Activated CD4-positive, alpha-beta memory T cell treated with anti-CD3 and anti-CD28 coated beads, Interleukin-2, amount 10 ng/mL, durations not matched to agents 7 days and 5 days (primary cell): ENCODE measurements at regions not wholly inside any gene's neighbourhood (a gene's known extent, or its start where the extent isn't known, plus 50 kb on each side); places are given as distances from the start of the nearest gene placed in this dataset.

Experiments
- CTCF ChIA-PET: fragments of 350-600 bp; sonication (Branson Sonifier 250); formaldehyde crosslinking; loops from one replicate; lab custom pipeline; 2021; ENCODE audit warnings: antibody characterized with exemption, inconsistent platforms; lab: Charles Lee
- POLR2A ChIA-PET: fragments of 350-600 bp; sonication (Branson Sonifier 250); formaldehyde crosslinking; loops from one replicate; lab custom pipeline; 2021; ENCODE audit warnings: antibody characterized with exemption; lab: Charles Lee
- DNase-seq: peaks from one replicate; pipeline ENCODE4 v3.0.0-alpha.2; 2020
- H3K27ac Mint-ChIP-seq: one replicate; pipeline ENCODE4 v1.8.0; 2021; ENCODE audit warnings: mild to moderate bottlenecking, mixed read lengths
- H3K27me3 Mint-ChIP-seq: one replicate; pipeline ENCODE4 v1.8.0; 2021; ENCODE audit warnings: mixed read lengths
- H3K36me3 Mint-ChIP-seq: one replicate; pipeline ENCODE4 v1.8.0; 2021; ENCODE audit warnings: low read depth, mixed read lengths
- H3K4me1 Mint-ChIP-seq: one replicate; pipeline ENCODE4 v1.8.0; 2021; ENCODE audit warnings: mixed read lengths
- H3K4me3 Mint-ChIP-seq: one replicate; pipeline ENCODE4 v1.8.0; 2021; ENCODE audit warnings: mild to moderate bottlenecking, mixed read lengths
- H3K9me3 Mint-ChIP-seq: one replicate; pipeline ENCODE4 v1.8.0; 2021; ENCODE audit warnings: mixed read lengths

- CTCF ChIA-PET, result no interaction called here
Measured at GRCh38 chr12:23029185-23029584, 404.2 kb downstream of the ETNK1 start.

GRCh38 chr12:23039834-23040233 is 414.9 kb downstream of the ETNK1 start:
- ChIA-PET POLR2A (no interaction called here), CTCF (no interaction called here)
- no peak for DNase-seq
- Mint-ChIP-seq H3K27me3 (no peaks in the 10 kb centered on the region), H3K36me3 (no peaks in the 10 kb centered on the region), H3K4me3 (no peak overlapping the region), H3K27ac (no peak overlapping the region), H3K9me3 (no peaks in the 10 kb centered on the region), H3K4me1 (no peaks in the 10 kb centered on the region)

More at GRCh38 chr12:23029185-23029584, 404.2 kb downstream of the ETNK1 start:
- no peaks in the 10 kb centered on the region for H3K4me1 Mint-ChIP-seq
- no peak overlapping the region for H3K27ac Mint-ChIP-seq
- H3K9me3 Mint-ChIP-seq, result no peaks in the 10 kb centered on the region
- DNase-seq, result no peak
- H3K36me3 Mint-ChIP-seq, result no peaks in the 10 kb centered on the region
- no peaks in the 10 kb centered on the region for H3K27me3 Mint-ChIP-seq
- POLR2A ChIA-PET, result no interaction called here
- no peak overlapping the region for H3K4me3 Mint-ChIP-seq

GRCh38 chr12:23041774-23042173 is 416.8 kb downstream of the ETNK1 start:
- no peaks in the 10 kb centered on the region for H3K4me1 Mint-ChIP-seq
- CTCF ChIA-PET, result interaction anchor here (0.6 to 1.2 kb wide), 2 partner anchors 9 to 185 kb away, joined by 3 to 6 read pairs; no protein-coding TSS in a partner anchor
- no peaks in the 10 kb centered on the region for H3K36me3 Mint-ChIP-seq

GRCh38 chr12:23043646-23044045 is 418.7 kb downstream of the ETNK1 start:
- ChIA-PET POLR2A (no interaction called here), CTCF (no interaction called here)
- no peak for DNase-seq
- H3K4me3 Mint-ChIP-seq, result no peak overlapping the region
- no peaks in the 10 kb centered on the region for H3K4me1 Mint-ChIP-seq
- H3K27ac Mint-ChIP-seq, result no peak overlapping the region
- no peaks in the 10 kb centered on the region for H3K36me3 Mint-ChIP-seq
- H3K9me3 Mint-ChIP-seq, result no peaks in the 10 kb centered on the region
- H3K27me3 Mint-ChIP-seq, result no peaks in the 10 kb centered on the region

More at GRCh38 chr12:23041774-23042173, 416.8 kb downstream of the ETNK1 start:
- Mint-ChIP-seq H3K4me3 (no peak overlapping the region), H3K27me3 (no peaks in the 10 kb centered on the region), H3K9me3 (no peaks in the 10 kb centered on the region), H3K27ac (no peak overlapping the region)
- DNase-seq, result no peak
- POLR2A ChIA-PET, result no interaction called here

- Mint-ChIP-seq H3K4me1 (peaks cover 4% of the 10 kb centered on the region), H3K27ac (no peak overlapping the region), H3K4me3 (no peak overlapping the region), H3K27me3 (no peaks in the 10 kb centered on the region), H3K36me3 (no peaks in the 10 kb centered on the region), H3K9me3 (no peaks in the 10 kb centered on the region)
- CTCF ChIA-PET, result interaction anchor here (0.7 kb wide), 1 partner anchor 1352 kb away, joined by 3 read pairs; no protein-coding TSS in a partner anchor
- POLR2A ChIA-PET, result no interaction called here
- DNase-seq, result no peak
Measured at GRCh38 chr12:23049180-23049579, 424.2 kb downstream of the ETNK1 start.

- Mint-ChIP-seq H3K36me3 (no peaks in the 10 kb centered on the region), H3K4me1 (no peaks in the 10 kb centered on the region), H3K27me3 (no peaks in the 10 kb centered on the region), H3K4me3 (no peak overlapping the region), H3K9me3 (no peaks in the 10 kb centered on the region), H3K27ac (no peak overlapping the region)
- ChIA-PET POLR2A (no interaction called here), CTCF (interaction anchor here (1.0 kb wide), 1 partner anchor 370 kb away, joined by 3 read pairs; no protein-coding TSS in a partner anchor)
- peak; percentile 16 for DNase-seq
Measured at GRCh38 chr12:23055004-23055403, 430.0 kb downstream of the ETNK1 start.

GRCh38 chr12:23057571-23057970 is 432.6 kb downstream of the ETNK1 start:
- Mint-ChIP-seq H3K4me3 (no peak overlapping the region), H3K4me1 (no peaks in the 10 kb centered on the region), H3K9me3 (no peaks in the 10 kb centered on the region), H3K36me3 (no peaks in the 10 kb centered on the region), H3K27ac (no peak overlapping the region), H3K27me3 (no peaks in the 10 kb centered on the region)
- no peak for DNase-seq
- ChIA-PET CTCF (no interaction called here), POLR2A (no interaction called here)

GRCh38 chr12:23060161-23060560 is 435.2 kb downstream of the ETNK1 start:
- H3K4me1 Mint-ChIP-seq, result no peaks in the 10 kb centered on the region
- H3K4me3 Mint-ChIP-seq, result no peak overlapping the region
- no peak for DNase-seq
- H3K36me3 Mint-ChIP-seq, result no peaks in the 10 kb centered on the region
- H3K27ac Mint-ChIP-seq, result no peak overlapping the region
- H3K9me3 Mint-ChIP-seq, result no peaks in the 10 kb centered on the region
- no peaks in the 10 kb centered on the region for H3K27me3 Mint-ChIP-seq
- ChIA-PET CTCF (no interaction called here), POLR2A (no interaction called here)

- ChIA-PET POLR2A (no interaction called here), CTCF (no interaction called here)
- no peaks in the 10 kb centered on the region for H3K27me3 Mint-ChIP-seq
- no peak for DNase-seq
- no peak overlapping the region for H3K4me3 Mint-ChIP-seq
- H3K27ac Mint-ChIP-seq, result no peak overlapping the region
- no peaks in the 10 kb centered on the region for H3K9me3 Mint-ChIP-seq
- no peaks in the 10 kb centered on the region for H3K36me3 Mint-ChIP-seq
- H3K4me1 Mint-ChIP-seq, result no peaks in the 10 kb centered on the region
Measured at GRCh38 chr12:23063206-23063605, 438.2 kb downstream of the ETNK1 start.

- Mint-ChIP-seq H3K4me1 (no peaks in the 10 kb centered on the region), H3K9me3 (no peaks in the 10 kb centered on the region), H3K27me3 (no peaks in the 10 kb centered on the region), H3K4me3 (no peak overlapping the region), H3K27ac (no peak overlapping the region), H3K36me3 (no peaks in the 10 kb centered on the region)
- DNase-seq, result no peak
- ChIA-PET POLR2A (no interaction called here), CTCF (no interaction called here)
Measured at GRCh38 chr12:23066095-23066494, 441.1 kb downstream of the ETNK1 start.

GRCh38 chr12:23083267-23083666 is 458.3 kb downstream of the ETNK1 start:
- no peak for DNase-seq
- ChIA-PET POLR2A (no interaction called here), CTCF (no interaction called here)
- no peaks in the 10 kb centered on the region for H3K36me3 Mint-ChIP-seq
- no peaks in the 10 kb centered on the region for H3K4me1 Mint-ChIP-seq
- H3K9me3 Mint-ChIP-seq, result no peaks in the 10 kb centered on the region
- H3K27me3 Mint-ChIP-seq, result no peaks in the 10 kb centered on the region
- H3K4me3 Mint-ChIP-seq, result no peak overlapping the region
- H3K27ac Mint-ChIP-seq, result no peak overlapping the region

- ChIA-PET POLR2A (no interaction called here), CTCF (no interaction called here)
- Mint-ChIP-seq H3K4me3 (no peak overlapping the region), H3K27me3 (no peaks in the 10 kb centered on the region), H3K9me3 (no peaks in the 10 kb centered on the region), H3K36me3 (no peaks in the 10 kb centered on the region), H3K27ac (no peak overlapping the region), H3K4me1 (no peaks in the 10 kb centered on the region)
- DNase-seq, result no peak
Measured at GRCh38 chr12:23084236-23084995, 459.4 kb downstream of the ETNK1 start.

GRCh38 chr12:23088594-23088993 is 463.6 kb downstream of the ETNK1 start:
- Mint-ChIP-seq H3K4me3 (no peak overlapping the region), H3K36me3 (no peaks in the 10 kb centered on the region), H3K27me3 (no peaks in the 10 kb centered on the region), H3K4me1 (no peaks in the 10 kb centered on the region), H3K27ac (no peak overlapping the region), H3K9me3 (no peaks in the 10 kb centered on the region)
- ChIA-PET POLR2A (no interaction called here), CTCF (no interaction called here)
- DNase-seq, result no peak

GRCh38 chr12:23093488-23093887 is 468.5 kb downstream of the ETNK1 start:
- ChIA-PET POLR2A (no interaction called here), CTCF (no interaction called here)
- DNase-seq, result no peak
- no peaks in the 10 kb centered on the region for H3K9me3 Mint-ChIP-seq
- H3K4me1 Mint-ChIP-seq, result no peaks in the 10 kb centered on the region
- no peaks in the 10 kb centered on the region for H3K27me3 Mint-ChIP-seq
- H3K36me3 Mint-ChIP-seq, result no peaks in the 10 kb centered on the region
- H3K4me3 Mint-ChIP-seq, result no peak overlapping the region
- no peak overlapping the region for H3K27ac Mint-ChIP-seq
